Adrenal gland (tissue), 5 donors: ENCODE measurements at regions not wholly inside any gene's neighbourhood (a gene's known extent, or its start where the extent isn't known, plus 50 kb on each side); places are given as distances from the start of the nearest gene placed in this dataset.

Source experiments
- POLR2A ChIP-seq, 2 donors: fragments of 450-650 bp; IDR thresholded peaks; one replicate each; pipeline ENCODE4 v1.6.1; 2017; ENCODE audit warnings: antibody characterized with exemption in 2 of 2, mild to moderate bottlenecking in 2 of 2, moderate library complexity in 1 of 2
- TF ChIP-seq, protein P1 (sequence below), 6 experiments: fragments of 450-650 bp in 4 of 6; fragments of 200-600 bp in 2 of 6; sonication (generic) in 1 of 6; IDR thresholded peaks; 1 replicate in 5 of 6; 2 replicates in 1 of 6; pipeline versions ENCODE4 v1.5.1 to v1.8.0; 2016 to 2021; ENCODE audit warnings: antibody characterized with exemption in 6 of 6, mild to moderate bottlenecking in 2 of 6, moderate library complexity in 1 of 6
- donor health status: DM: no; HTN: no; CAD: no.

DNA sequence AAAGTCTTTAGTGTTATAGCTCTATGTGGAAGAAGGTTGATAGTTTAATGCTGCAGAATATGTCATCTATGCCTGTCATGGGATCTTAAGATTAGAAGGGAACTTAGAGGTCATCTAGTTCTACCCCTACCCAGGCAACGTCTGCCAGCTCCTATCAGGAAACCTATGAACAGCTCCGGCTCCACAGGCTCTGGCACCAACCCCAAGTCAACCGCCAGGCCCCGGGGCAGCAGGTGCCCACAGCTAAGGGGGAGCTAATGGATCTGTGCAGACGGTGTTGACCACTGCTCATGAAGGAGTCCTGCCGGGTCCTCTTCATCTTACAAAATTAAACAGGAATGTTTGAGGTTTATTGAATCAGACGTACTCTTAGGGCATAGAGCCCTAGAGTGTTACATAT, 440.8 kb upstream of the KLHL29 start:
- TF ChIP-seq, protein P1, sequence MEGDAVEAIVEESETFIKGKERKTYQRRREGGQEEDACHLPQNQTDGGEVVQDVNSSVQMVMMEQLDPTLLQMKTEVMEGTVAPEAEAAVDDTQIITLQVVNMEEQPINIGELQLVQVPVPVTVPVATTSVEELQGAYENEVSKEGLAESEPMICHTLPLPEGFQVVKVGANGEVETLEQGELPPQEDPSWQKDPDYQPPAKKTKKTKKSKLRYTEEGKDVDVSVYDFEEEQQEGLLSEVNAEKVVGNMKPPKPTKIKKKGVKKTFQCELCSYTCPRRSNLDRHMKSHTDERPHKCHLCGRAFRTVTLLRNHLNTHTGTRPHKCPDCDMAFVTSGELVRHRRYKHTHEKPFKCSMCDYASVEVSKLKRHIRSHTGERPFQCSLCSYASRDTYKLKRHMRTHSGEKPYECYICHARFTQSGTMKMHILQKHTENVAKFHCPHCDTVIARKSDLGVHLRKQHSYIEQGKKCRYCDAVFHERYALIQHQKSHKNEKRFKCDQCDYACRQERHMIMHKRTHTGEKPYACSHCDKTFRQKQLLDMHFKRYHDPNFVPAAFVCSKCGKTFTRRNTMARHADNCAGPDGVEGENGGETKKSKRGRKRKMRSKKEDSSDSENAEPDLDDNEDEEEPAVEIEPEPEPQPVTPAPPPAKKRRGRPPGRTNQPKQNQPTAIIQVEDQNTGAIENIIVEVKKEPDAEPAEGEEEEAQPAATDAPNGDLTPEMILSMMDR (IDR thresholded peaks at IDR 0.05): no peak
- no peak for TF ChIP-seq POLR2A (IDR thresholded peaks at IDR 0.05)
